HepG2 (cell line): ENCODE measurements at regions not wholly inside any gene's neighbourhood (a gene's known extent, or its start where the extent isn't known, plus 50 kb on each side); places are given as distances from the start of the nearest gene placed in this dataset.

Experiments
- ATAC-seq: fragments of 200-7000 bp; cut with Tn5 transposase; 3 replicates; pipeline ENCODE4 v1.9.1; 2020; ENCODE audit warnings: mild to moderate bottlenecking, moderate library complexity
- BruUV-seq: library from RNA; stranded (reverse); fragments of 400-500 nt; replicated peaks from 2 replicates; lab custom pipeline; 2021; lab: Mats Ljungman, UMichigan
- CTCF ChIA-PET: fragments of 300-600 bp; formaldehyde crosslinking; extraction: SDS; loops from one replicate; lab custom pipeline; 2021; ENCODE audit warnings: low total read pairs, inconsistent platforms, low intra/inter-chr PET ratio; lab: Yijun Ruan, JAX
- POLR2A ChIA-PET: fragments of 350-600 bp; sonication (Branson Sonifier 250); formaldehyde crosslinking; loops from one replicate; lab custom pipeline; 2020; ENCODE audit warnings: antibody characterized with exemption, inconsistent platforms; lab: Yijun Ruan, JAX
- DNase-seq: peaks from one replicate; pipeline ENCODE4 v3.0.0-alpha.2; 2015; ENCODE audit warnings: low spot score
- FAIRE-seq: peaks from 3 replicates; lab custom pipeline; 2011; peaks lifted over from hg19 to GRCh38; lab: Jason Lieb, UNC
- H2AFZ ChIP-seq: one replicate; pipeline ENCODE4 v1.6.1; 2011; ENCODE audit warnings: low read length, inconsistent platforms
- H3K27ac ChIP-seq: fragments of 300-600 bp; 3 replicates; pipeline ENCODE4 v1.8.0; 2011; ENCODE audit warnings: mixed run types, mild to moderate bottlenecking, mixed read lengths, low read length, inconsistent platforms; ENCODE audit not compliant: insufficient read depth; ENCODE audit errors: extremely low read length
- H3K27me3 ChIP-seq, 2 experiments: fragments of 200-600 bp in 1 of 2; 2 replicates in 1 of 2; 3 replicates in 1 of 2; pipeline versions ENCODE4 v1.6.0 to v1.8.0; 2011; ENCODE audit warnings: low read length in 2 of 2, mild to moderate bottlenecking in 2 of 2, moderate library complexity in 2 of 2, inconsistent platforms in 1 of 2; ENCODE audit not compliant: insufficient read depth in 2 of 2, control insufficient read depth in 1 of 2
- H3K36me3 ChIP-seq, 2 experiments: fragments of 200-600 bp in 1 of 2; replicated peaks in 1 of 2; 2 replicates in 1 of 2; 3 replicates in 1 of 2; pipeline versions ENCODE4 v1.5.1 to v1.8.0; 2011; ENCODE audit warnings: low read length in 2 of 2, inconsistent platforms in 1 of 2; ENCODE audit not compliant: insufficient read depth in 2 of 2, control insufficient read depth in 1 of 2
- H3K4me1 ChIP-seq: 2 replicates; pipeline ENCODE4 v1.5.1; 2012; ENCODE audit warnings: low read length, inconsistent platforms; ENCODE audit not compliant: insufficient read depth
- H3K4me2 ChIP-seq: 2 replicates; pipeline ENCODE4 v1.6.0; 2011; ENCODE audit warnings: low read depth, low read length, inconsistent platforms
- H3K4me3 ChIP-seq, 3 experiments: fragments of 200-600 bp in 1 of 3; sonication (generic), shearing (Covaris generic) in 1 of 3; replicated peaks in 1 of 3; 2 replicates each; pipeline ENCODE4 v1.5.1; 2011 to 2016; ENCODE audit warnings: low read length in 3 of 3, inconsistent platforms in 2 of 3, low read depth in 2 of 3, mild to moderate bottlenecking in 2 of 3, control low read depth in 1 of 3, mixed read lengths in 1 of 3; ENCODE audit not compliant: insufficient read depth in 1 of 3
- H3K79me2 ChIP-seq: one replicate; pipeline ENCODE4 v1.6.1; 2011; ENCODE audit warnings: low read length, inconsistent platforms; ENCODE audit not compliant: insufficient read depth
- H3K9ac ChIP-seq: 2 replicates; pipeline ENCODE4 v1.6.0; 2011; ENCODE audit warnings: mild to moderate bottlenecking, low read depth, low read length, inconsistent platforms; ENCODE audit not compliant: insufficient read depth
- H3K9me3 ChIP-seq: 2 replicates; pipeline ENCODE4 v1.5.1; 2012; ENCODE audit warnings: mild to moderate bottlenecking, low read length
- H4K20me1 ChIP-seq: 2 replicates; pipeline ENCODE4 v1.6.0; 2011; ENCODE audit warnings: inconsistent platforms, mild to moderate bottlenecking, low read length, moderate library complexity; ENCODE audit not compliant: insufficient read depth
- ARNTL ChIP-seq: sonication (generic); formaldehyde crosslinking; IDR thresholded peaks from 2 replicates; pipeline ENCODE4 v1.4.0; 2020; ENCODE audit warnings: mild to moderate bottlenecking, missing genetic modification reagents
- ATAD3A ChIP-seq: sonication (generic); formaldehyde crosslinking; IDR thresholded peaks from 2 replicates; pipeline ENCODE4 v1.4.0; 2020; ENCODE audit warnings: missing genetic modification reagents
- DNMT1 ChIP-seq: sonication (generic); formaldehyde crosslinking; IDR thresholded peaks from 2 replicates; pipeline ENCODE4 v1.5.1; 2020; ENCODE audit warnings: mild to moderate bottlenecking, missing genetic modification reagents
- EEA1 ChIP-seq: sonication (generic); formaldehyde crosslinking; IDR thresholded peaks from 2 replicates; pipeline ENCODE4 v1.5.1; 2020; ENCODE audit warnings: mild to moderate bottlenecking, missing genetic modification reagents, borderline replicate concordance
- FOXA1 ChIP-seq, 2 experiments: fragments of 450-650 bp in 1 of 2; sonication (generic) in 1 of 2; formaldehyde crosslinking in 1 of 2; IDR thresholded peaks; 2 replicates each; pipeline versions ENCODE4 v1.4.0 to v1.6.1; 2016 to 2020; ENCODE audit warnings: missing genetic modification reagents in 1 of 2
- HMG20A ChIP-seq: IDR thresholded peaks from 2 replicates; pipeline ENCODE4 v1.6.1; 2016; ENCODE audit warnings: borderline replicate concordance
- MTF2 ChIP-seq: sonication (generic); formaldehyde crosslinking; IDR thresholded peaks from 2 replicates; pipeline ENCODE4 v1.5.0; 2020; ENCODE audit warnings: missing genetic modification reagents, borderline replicate concordance
- MYC ChIP-seq: sonication (generic); formaldehyde crosslinking; IDR thresholded peaks from 2 replicates; pipeline ENCODE4 v1.9.0; 2021; ENCODE audit warnings: missing genetic modification reagents, borderline replicate concordance
- ONECUT2 ChIP-seq: sonication (generic); formaldehyde crosslinking; IDR thresholded peaks from 2 replicates; pipeline ENCODE4 v1.4.0; 2020; ENCODE audit warnings: missing genetic modification reagents
- PITX1 ChIP-seq: sonication (generic); formaldehyde crosslinking; IDR thresholded peaks from 2 replicates; pipeline ENCODE4 v1.5.1; 2020; ENCODE audit warnings: mild to moderate bottlenecking, missing genetic modification reagents
- RBFOX2 ChIP-seq: fragments of 200-400 bp; formaldehyde crosslinking; IDR thresholded peaks from 2 replicates; pipeline ENCODE4 v1.6.1; 2017; ENCODE audit warnings: low read depth, mild to moderate bottlenecking, low read length
- SP1 ChIP-seq, 2 experiments: fragments of 450-650 bp in 1 of 2; sonication (generic) in 1 of 2; formaldehyde crosslinking in 1 of 2; IDR thresholded peaks; 2 replicates each; pipeline versions ENCODE4 v1.4.0 to v1.6.1; 2016 to 2020; ENCODE audit warnings: missing genetic modification reagents in 1 of 2
- TBP ChIP-seq: sonication (generic); formaldehyde crosslinking; IDR thresholded peaks from 2 replicates; pipeline ENCODE4 v1.5.0; 2020; ENCODE audit warnings: missing genetic modification reagents
- THYN1 ChIP-seq: sonication (generic); formaldehyde crosslinking; IDR thresholded peaks from 2 replicates; pipeline ENCODE4 v1.8.1; 2023; ENCODE audit warnings: low read depth, mild to moderate bottlenecking, moderate library complexity, missing genetic modification reagents, borderline replicate concordance
- ZBED4 ChIP-seq: sonication (generic); formaldehyde crosslinking; IDR thresholded peaks from 2 replicates; pipeline ENCODE4 v1.4.0; 2020; ENCODE audit warnings: missing genetic modification reagents, borderline replicate concordance
- ZNF296 ChIP-seq: sonication (generic); formaldehyde crosslinking; conservative IDR thresholded peaks from 2 replicates; pipeline ENCODE4 v1.5.0; 2020; ENCODE audit warnings: mild to moderate bottlenecking, missing genetic modification reagents
- ZNF430 ChIP-seq: sonication (generic); formaldehyde crosslinking; IDR thresholded peaks from 2 replicates; pipeline ENCODE4 v1.9.0; 2021; ENCODE audit warnings: mild to moderate bottlenecking, missing genetic modification reagents
- ZNF44 ChIP-seq: sonication (generic); formaldehyde crosslinking; IDR thresholded peaks from 2 replicates; pipeline ENCODE4 v1.5.1; 2020; ENCODE audit warnings: mild to moderate bottlenecking, missing genetic modification reagents
- ZNF567 ChIP-seq: sonication (generic); formaldehyde crosslinking; IDR thresholded peaks from 2 replicates; pipeline ENCODE4 v1.8.1; 2023; ENCODE audit warnings: mild to moderate bottlenecking, missing genetic modification reagents, borderline replicate concordance
- ZNF724P ChIP-seq: sonication (generic); formaldehyde crosslinking; IDR thresholded peaks from 2 replicates; pipeline ENCODE4 v1.8.0; 2022; ENCODE audit warnings: missing genetic modification reagents, borderline replicate concordance
- ZNF75D ChIP-seq: sonication (generic); formaldehyde crosslinking; IDR thresholded peaks from 2 replicates; pipeline ENCODE4 v1.8.1; 2023; ENCODE audit warnings: missing genetic modification reagents, mild to moderate bottlenecking, borderline replicate concordance
- ZNF775 ChIP-seq: sonication (generic); formaldehyde crosslinking; IDR thresholded peaks from 2 replicates; pipeline ENCODE4 v1.4.0; 2020; ENCODE audit warnings: missing genetic modification reagents, mild to moderate bottlenecking, moderate library complexity, borderline replicate concordance
- WGBS: methylation state at CpG from one replicate; pipeline ENCODE4 v1.1.6; 2017; ENCODE audit warnings: low lambda C conversion rate; 5-methylcytosine and 5-hydroxymethylcytosine counted together
- in situ Hi-C: cut with HindIII; loops from 2 replicates; pipeline ENCODE4 v1.10.0; 2017; ENCODE audit warnings: low pct_unique_long_range_greater_than_20kb; ENCODE audit not compliant: extremely low pct_ligation_motif_present
- intact Hi-C: fragments of 100-400 bp; cut with micrococcal nuclease; formaldehyde crosslinking; loops from one replicate; pipeline ENCODE4 v1.10.0; 2022; ENCODE audit not compliant: unreplicated experiment

GRCh38 chr13:85314686-85315085, 484.5 kb downstream of the SLITRK6 start:
- Histone ChIP-seq H3K9ac (no peak overlapping the region), H2AFZ (no peak overlapping the region)
- no peak for ATAC-seq

GRCh38 chr13:85313761-85314503, 485.3 kb downstream of the SLITRK6 start:
- FAIRE-seq (no peak), ATAC-seq (no peak), DNase-seq (no peak)
- Histone ChIP-seq H3K27me3 (no peaks in the 10 kb centered on the region), H3K9ac (no peak overlapping the region), H3K27ac (no peak overlapping the region), H3K4me2 (no peak overlapping the region), H3K4me3 (no peak overlapping the region), H3K79me2 (no peaks in the 10 kb centered on the region), H2AFZ (no peak overlapping the region), H3K9me3 (no peaks in the 10 kb centered on the region), H3K4me1 (no peaks in the 10 kb centered on the region), H4K20me1 (no peaks in the 10 kb centered on the region), H3K36me3 (no peaks in the 10 kb centered on the region)
- 7% methylated on average over 6 of the region's 6 CpGs for WGBS
- ChIA-PET CTCF (no interaction called here), POLR2A (no interaction called here)
- in situ Hi-C loops (no loop called here), intact Hi-C loops (no loop called here)
- no TSS peak for BruUV-seq
- TF ChIP-seq ZBED4 (CRISPR knock-in tag) = no peak
- no peak for TF ChIP-seq ZNF296 (CRISPR knock-in tag)
- no peak for TF ChIP-seq HMG20A (CRISPR knock-in tag)
- no peak for TF ChIP-seq ZNF567
- no peak for TF ChIP-seq DNMT1 (CRISPR knock-in tag)
- TF ChIP-seq THYN1 = no peak
- TF ChIP-seq ZNF724P (CRISPR knock-in tag) = no peak
- no peak for TF ChIP-seq FOXA1 (IDR thresholded peaks at IDR 0.05)
- no peak for TF ChIP-seq FOXA1 (CRISPR knock-in tag; IDR thresholded peaks at IDR 0.05)
- no peak for TF ChIP-seq ZNF430
- TF ChIP-seq ZNF775 = no peak
- no peak for TF ChIP-seq MTF2 (CRISPR knock-in tag)
- TF ChIP-seq ZNF44 (CRISPR knock-in tag) = no peak

More at GRCh38 chr13:85314686-85315085, 484.5 kb downstream of the SLITRK6 start:
- TF ChIP-seq SP1 (IDR thresholded peaks at IDR 0.05) (no peak), SP1 (CRISPR knock-in tag; IDR thresholded peaks at IDR 0.05) (no peak), MYC (CRISPR knock-in tag) (no peak), EEA1 (no peak), ONECUT2 (CRISPR knock-in tag) (no peak), PITX1 (CRISPR knock-in tag) (no peak), ATAD3A (CRISPR knock-in tag) (no peak), TBP (no peak), ZNF75D (no peak), RBFOX2 (no peak), ARNTL (CRISPR knock-in tag) (no peak)
- H3K27me3 ChIP-seq = no peaks in the 10 kb centered on the region
- no TSS peak for BruUV-seq
- no peaks in the 10 kb centered on the region for H3K9me3 ChIP-seq
- no peaks in the 10 kb centered on the region for H3K36me3 ChIP-seq
- H3K27ac ChIP-seq = no peak overlapping the region
- DNase-seq (no peak), FAIRE-seq (no peak)
- H3K4me3 ChIP-seq = no peak overlapping the region
- no peaks in the 10 kb centered on the region for H4K20me1 ChIP-seq
- ChIA-PET CTCF (no interaction called here), POLR2A (no interaction called here)
- WGBS = 0% methylated on average over 2 of the region's 2 CpGs
- H3K4me2 ChIP-seq = no peak overlapping the region
- no peaks in the 10 kb centered on the region for H3K4me1 ChIP-seq
- in situ Hi-C loops (no loop called here), intact Hi-C loops (no loop called here)
- no peaks in the 10 kb centered on the region for H3K79me2 ChIP-seq
